ENCODE measurements at regions not wholly inside any gene's neighbourhood (a gene's known extent, or its start where the extent isn't known, plus 50 kb on each side); places are given as distances from the start of the nearest gene placed in this dataset.

GRCh38 chr10:45239642-45240041 lies 75.8 kb downstream of the OR13A1 start:
- TF ChIP-seq POLR2A (IDR thresholded peaks at IDR 0.05) (no peak), CTCF (IDR thresholded peaks at IDR 0.05) (no peak)
- Histone ChIP-seq H3K4me3 (no peak overlapping the region), H3K36me3 (ENCODE audit: low read depth, missing control alignments) (no peaks in the 10 kb centered on the region), H3K27ac (no peak overlapping the region), H3K4me1 (no peaks in the 10 kb centered on the region), H3K27me3 (no peaks in the 10 kb centered on the region), H3K9me3 (no peaks in the 10 kb centered on the region)
- DNase-seq = no peak
- intact Hi-C loops (cut with DNase I; ENCODE audit: low total_unique reads) = no loop called here
- 77 to 84% methylated on average over 11 of the region's 11 CpGs for WGBS, 2 donors

GRCh38 chr10:45241865-45242520 lies 73.4 kb downstream of the OR13A1 start:
- H3K4me1 ChIP-seq = no peaks in the 10 kb centered on the region
- no peaks in the 10 kb centered on the region for H3K27me3 ChIP-seq
- no peak overlapping the region for H3K27ac ChIP-seq
- no peak overlapping the region for H3K4me3 ChIP-seq
- no peak for DNase-seq
- intact Hi-C loops (cut with DNase I; ENCODE audit: low total_unique reads) = no loop called here
- H3K9me3 ChIP-seq = no peaks in the 10 kb centered on the region
- H3K36me3 ChIP-seq (ENCODE audit: low read depth, missing control alignments) = no peaks in the 10 kb centered on the region
- TF ChIP-seq POLR2A (IDR thresholded peaks at IDR 0.05) (no peak), CTCF (IDR thresholded peaks at IDR 0.05) (no peak)
- 56 to 61% methylated on average over 9 of the region's 9 CpGs for WGBS, 2 donors

- Histone ChIP-seq H3K9me3 (no peaks in the 10 kb centered on the region), H3K4me1 (no peaks in the 10 kb centered on the region), H3K27ac (no peak overlapping the region), H3K36me3 (ENCODE audit: low read depth, missing control alignments) (no peaks in the 10 kb centered on the region), H3K27me3 (no peaks in the 10 kb centered on the region), H3K4me3 (no peak overlapping the region)
- TF ChIP-seq POLR2A (IDR thresholded peaks at IDR 0.05) (no peak), CTCF (IDR thresholded peaks at IDR 0.05) (no peak)
- no peak for DNase-seq
- intact Hi-C loops (cut with DNase I; ENCODE audit: low total_unique reads) = no loop called here
- 64 to 83% methylated on average over 2 of the region's 2 CpGs for WGBS, 2 donors
Measured at GRCh38 chr10:45243261-45243660, 72.1 kb downstream of the OR13A1 start.

GRCh38 chr10:45246522-45246921 lies 68.9 kb downstream of the OR13A1 start:
- Histone ChIP-seq H3K27me3 (no peaks in the 10 kb centered on the region), H3K9me3 (no peaks in the 10 kb centered on the region), H3K4me1 (no peaks in the 10 kb centered on the region), H3K36me3 (ENCODE audit: low read depth, missing control alignments) (no peaks in the 10 kb centered on the region), H3K27ac (no peak overlapping the region), H3K4me3 (no peak overlapping the region)
- no peak for DNase-seq
- WGBS, 2 donors = 82 to 89% methylated on average over 1 of the region's 1 CpG
- intact Hi-C loops (cut with DNase I; ENCODE audit: low total_unique reads) = no loop called here
- no peak for TF ChIP-seq POLR2A (IDR thresholded peaks at IDR 0.05)
- TF ChIP-seq CTCF (IDR thresholded peaks at IDR 0.05) = no peak

Data from testis (tissue), 2 donors.